H1 (cell line): ENCODE measurements at regions not wholly inside any gene's neighbourhood (a gene's known extent, or its start where the extent isn't known, plus 50 kb on each side); places are given as distances from the start of the nearest gene placed in this dataset.

Experiments
- ATF2 ChIP-seq: IDR thresholded peaks from 2 replicates; pipeline ENCODE4 v1.6.1; 2012; ENCODE audit warnings: low read length, inconsistent platforms
- HDAC2 ChIP-seq, 2 experiments: fragments of 300-600 bp in 1 of 2; sonication (generic) in 1 of 2; IDR thresholded peaks; 2 replicates each; pipeline ENCODE4 v1.6.1; 2011 to 2012; ENCODE audit warnings: low read depth in 2 of 2, low read length in 2 of 2, mild to moderate bottlenecking in 2 of 2, moderate library complexity in 2 of 2, borderline replicate concordance in 1 of 2, inconsistent platforms in 1 of 2
- PHF8 ChIP-seq: fragments of 200-600 bp; sonication (generic); conservative IDR thresholded peaks from 2 replicates; pipeline ENCODE4 v1.7.1; 2012; ENCODE audit warnings: low read depth, mild to moderate bottlenecking, inconsistent platforms, low read length, moderate library complexity

- TF ChIP-seq ATF2, result no peak
- no peak for TF ChIP-seq HDAC2 (IDR thresholded peaks at IDR 0.05; ENCODE audit: borderline replicate concordance in 1 of 2, low read depth in 2 of 2, low read length in 2 of 2)
- TF ChIP-seq PHF8, result no peak
Measured at GRCh38 chr19:28869459-28869858, 343.5 kb downstream of the UQCRFS1 start (continued).
